ENCODE measurements at regions not wholly inside any gene's neighbourhood (a gene's known extent, or its start where the extent isn't known, plus 50 kb on each side); places are given as distances from the start of the nearest gene placed in this dataset.

DNA sequence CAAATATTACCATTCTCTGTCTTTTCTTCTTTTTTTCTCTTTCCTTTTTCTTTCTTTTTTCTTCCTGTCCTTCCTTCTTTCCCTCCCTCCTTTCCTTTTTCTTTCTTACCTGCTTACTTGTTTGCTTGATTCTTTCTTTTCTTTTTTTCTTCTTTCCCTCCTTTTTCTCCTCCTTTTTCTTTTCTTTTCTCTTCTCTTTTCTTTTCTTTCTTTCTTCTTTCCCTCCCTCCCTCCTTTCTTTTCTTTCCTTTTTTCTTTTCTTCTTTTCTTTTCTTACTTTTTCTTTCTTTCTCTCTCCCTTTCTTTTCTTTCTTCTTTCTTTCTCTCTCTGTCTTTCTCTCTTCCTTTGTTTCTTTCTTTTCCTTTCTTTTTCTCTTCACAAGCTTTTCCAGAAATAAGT is 697.4 kb upstream of the ADGRL3 start:
- DNase-seq (ENCODE audit: low spot score) = no peak

DNA sequence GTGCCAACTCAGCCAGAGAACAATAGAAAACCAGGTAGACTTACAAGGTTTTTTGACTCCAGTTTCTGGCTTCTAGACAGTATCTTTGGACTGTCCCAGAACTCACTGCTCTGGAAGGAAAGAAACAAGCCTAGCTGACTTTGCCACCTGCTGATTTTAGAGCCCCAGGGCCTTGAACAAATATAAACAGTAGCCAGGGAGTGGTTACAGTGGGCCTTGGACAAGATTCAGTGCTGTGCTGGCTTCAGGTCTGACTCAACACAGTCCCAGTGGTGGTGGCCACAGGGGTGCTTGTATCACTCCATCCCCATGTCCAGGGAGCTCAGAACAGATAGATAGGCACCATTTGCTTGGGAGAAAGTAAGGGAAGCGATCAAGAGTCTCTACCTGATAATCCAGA is 694.1 kb upstream of the ADGRL3 start:
- DNase-seq (ENCODE audit: low spot score) = no peak

DNA sequence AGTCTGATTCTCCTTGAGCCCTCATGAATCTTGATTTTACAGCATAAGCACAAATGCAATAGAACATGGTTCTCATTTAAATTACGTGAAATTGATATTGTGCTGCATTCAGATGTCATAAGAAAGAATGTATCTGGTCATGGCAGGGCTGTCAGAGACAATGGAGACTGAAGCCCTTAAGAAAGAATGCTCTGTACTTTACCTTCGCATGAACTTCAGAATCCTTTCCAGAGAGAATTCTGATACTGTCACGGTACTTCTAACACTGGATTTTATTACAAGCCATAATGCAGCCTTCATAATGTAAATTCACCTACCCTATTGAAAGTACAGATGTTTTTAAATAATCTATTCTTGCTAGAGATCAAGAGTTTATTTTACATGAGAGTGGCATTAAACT is 677.9 kb upstream of the ADGRL3 start:
- no peak for DNase-seq (ENCODE audit: low spot score)

DNA sequence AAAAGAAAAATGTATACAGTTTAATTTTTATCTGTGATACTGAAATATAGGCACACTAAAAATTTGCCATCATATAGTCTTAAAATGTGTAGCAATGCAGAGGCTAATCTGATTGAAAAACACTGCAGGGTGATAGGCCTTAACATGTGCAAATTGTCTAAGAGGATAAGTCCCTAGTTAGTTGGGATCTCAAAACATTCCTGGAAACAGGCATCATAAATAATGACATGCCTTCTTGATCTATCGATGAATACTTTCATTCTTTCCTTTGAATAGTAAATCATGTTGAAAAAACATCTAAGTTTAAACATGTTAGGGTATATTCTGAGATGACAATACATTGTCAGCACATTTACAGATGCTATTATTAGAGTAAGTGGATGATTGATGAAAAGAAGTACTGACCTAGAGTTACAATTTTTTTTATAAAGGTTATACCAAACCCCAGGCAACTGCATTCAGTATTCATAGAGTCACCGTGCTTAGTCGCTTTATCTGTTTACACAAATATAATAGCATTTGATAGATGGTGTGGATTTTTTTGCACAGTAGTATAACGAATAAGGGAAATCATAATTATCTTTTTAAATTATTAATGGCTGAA is 668.2 kb upstream of the ADGRL3 start:
- DNase-seq (ENCODE audit: low spot score) = no peak

DNA sequence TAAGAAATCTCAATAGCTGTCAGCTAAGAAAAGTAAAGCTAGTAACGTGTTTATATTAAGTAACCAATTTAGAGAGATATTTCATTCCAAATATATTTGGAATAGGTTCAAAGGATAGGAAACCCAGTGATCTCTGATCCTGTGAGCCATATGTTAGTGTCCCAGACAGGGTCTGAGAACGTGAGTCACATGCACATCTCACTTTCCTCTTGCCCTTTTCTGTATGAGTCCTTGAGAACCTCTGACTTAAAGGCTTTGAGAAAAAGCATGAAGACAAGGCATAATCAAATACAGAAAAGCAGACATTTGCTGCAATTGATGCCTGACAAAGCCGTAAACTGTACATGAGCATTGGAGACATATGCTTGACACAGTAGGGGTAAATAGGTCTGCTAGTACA is 655.1 kb upstream of the ADGRL3 start:
- no peak for DNase-seq (ENCODE audit: low spot score)

DNA sequence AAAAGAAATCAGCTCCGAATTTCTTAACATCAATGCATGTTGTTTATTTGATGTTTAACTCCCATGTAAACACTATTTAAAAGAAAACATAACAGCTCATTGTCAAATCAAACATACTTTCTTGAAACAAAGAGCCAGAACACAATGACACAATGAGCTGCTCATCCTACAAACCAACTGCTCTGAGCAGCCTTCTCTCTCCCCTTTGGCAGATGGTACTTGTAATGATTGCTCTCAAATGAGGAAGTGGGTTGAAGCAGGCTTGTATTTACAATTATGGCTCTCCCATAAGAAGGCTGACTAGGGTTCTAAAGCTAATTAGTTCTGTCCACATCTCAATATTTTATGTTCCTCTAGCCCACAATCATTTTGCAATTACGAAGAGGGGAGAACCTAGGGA is 637.8 kb upstream of the ADGRL3 start:
- peak; percentile 4 for DNase-seq (ENCODE audit: low spot score)

DNA sequence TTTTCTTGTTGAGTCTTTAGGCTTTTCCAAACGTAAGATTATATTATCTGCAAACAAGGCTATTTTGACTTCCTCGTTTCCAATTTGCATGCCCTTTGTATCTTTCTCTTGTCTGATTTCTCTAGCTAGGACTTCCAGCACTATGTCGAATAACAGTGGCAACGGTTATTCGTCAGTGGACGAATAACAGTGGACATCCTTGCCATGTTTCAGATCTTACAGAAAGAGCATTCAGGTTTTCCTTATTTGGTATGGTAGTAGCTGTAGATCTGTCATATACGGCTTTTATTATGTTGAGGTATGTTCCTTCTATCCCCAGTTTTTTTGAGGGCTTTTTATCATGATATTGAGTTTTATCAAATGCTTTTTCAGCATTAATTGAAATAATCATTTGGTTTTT is 634.6 kb upstream of the ADGRL3 start:
- no peak for DNase-seq (ENCODE audit: low spot score)

DNA sequence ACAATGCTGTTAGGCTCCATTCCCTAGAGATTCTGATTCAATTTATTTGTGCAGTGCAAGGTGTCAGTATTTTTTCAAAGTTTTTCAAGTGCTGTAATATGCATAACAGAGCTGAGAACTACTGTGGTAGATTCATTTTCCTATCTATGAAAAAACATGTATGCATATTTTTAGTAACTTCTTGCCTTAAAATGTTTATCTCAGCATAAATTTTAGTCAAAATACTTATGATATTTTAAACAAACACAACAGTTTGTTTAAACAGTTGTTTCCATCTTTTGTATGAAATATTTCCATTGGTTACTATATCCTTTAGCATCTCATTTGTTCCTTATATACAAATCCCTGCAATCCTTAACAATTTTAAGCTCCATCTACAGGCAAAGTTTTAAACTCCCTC is 624.8 kb upstream of the ADGRL3 start:
- DNase-seq (ENCODE audit: low spot score) = no peak

DNA sequence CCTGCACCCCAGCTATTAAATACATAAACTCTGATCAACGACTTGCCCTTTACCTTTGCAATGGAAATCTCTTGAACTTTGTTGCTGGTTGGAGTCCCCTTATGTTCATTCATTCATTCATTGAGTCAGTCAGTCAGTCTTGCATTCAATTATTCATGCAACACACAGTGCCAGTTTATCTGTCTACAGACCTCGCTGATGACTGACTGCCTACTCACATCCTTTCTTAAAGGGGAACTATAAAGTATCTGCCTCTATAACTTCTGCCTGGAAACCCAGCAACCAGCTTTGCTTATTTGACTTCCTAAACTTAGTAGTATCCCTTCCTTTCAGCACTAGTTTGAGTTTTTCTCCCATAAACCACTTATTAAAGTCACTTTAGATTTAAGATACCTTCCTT is 620.8 kb upstream of the ADGRL3 start:
- no peak for DNase-seq (ENCODE audit: low spot score)

DNA sequence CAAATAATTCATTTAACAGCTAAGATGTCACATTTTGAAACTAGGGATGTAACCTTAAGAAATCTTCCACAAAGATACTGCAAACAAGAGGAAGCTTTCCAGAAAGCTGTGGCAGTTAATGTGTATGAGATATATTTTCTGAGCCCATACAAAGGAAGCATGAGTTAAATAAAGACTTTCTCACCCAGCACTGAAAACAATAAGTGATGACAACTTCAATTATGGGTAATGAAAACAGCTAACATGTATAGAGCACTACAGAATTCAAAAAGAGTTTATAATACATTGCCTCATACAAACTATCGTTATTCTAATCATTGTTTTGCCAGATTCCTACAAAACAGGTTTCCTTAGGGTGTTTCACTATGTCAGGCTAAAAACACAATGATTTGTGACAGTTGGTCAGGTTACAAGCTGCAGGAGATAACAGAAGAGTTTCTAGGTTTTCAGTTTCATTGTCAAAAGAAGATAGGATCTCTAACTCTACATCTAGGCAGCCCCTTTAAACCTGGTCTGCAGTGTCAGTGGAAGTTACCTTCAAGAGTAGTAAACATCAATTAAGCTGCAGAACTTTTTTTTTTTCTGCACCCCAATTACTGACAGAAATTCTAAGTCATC is 618.1 kb upstream of the ADGRL3 start:
- DNase-seq (ENCODE audit: low spot score) = no peak

DNA sequence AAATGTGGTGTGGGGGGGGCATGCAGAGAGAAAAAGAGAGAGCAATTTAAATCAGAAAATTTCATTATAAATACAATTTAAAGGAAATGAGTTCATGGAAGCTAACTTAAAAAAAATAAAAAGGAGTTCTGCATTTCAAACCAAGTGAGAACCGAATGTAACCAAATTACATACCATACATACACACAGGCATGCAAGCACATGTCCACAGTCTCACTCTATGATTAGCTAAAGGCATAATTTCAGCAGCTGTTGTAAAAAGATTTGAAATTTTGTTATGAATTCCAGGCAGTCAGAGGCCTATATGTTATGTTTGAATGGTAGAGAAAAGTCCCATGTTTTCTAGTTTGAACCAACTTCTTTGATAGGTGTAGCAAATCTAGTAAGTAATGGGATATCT is 611.6 kb upstream of the ADGRL3 start:
- no peak for DNase-seq (ENCODE audit: low spot score)

DNA sequence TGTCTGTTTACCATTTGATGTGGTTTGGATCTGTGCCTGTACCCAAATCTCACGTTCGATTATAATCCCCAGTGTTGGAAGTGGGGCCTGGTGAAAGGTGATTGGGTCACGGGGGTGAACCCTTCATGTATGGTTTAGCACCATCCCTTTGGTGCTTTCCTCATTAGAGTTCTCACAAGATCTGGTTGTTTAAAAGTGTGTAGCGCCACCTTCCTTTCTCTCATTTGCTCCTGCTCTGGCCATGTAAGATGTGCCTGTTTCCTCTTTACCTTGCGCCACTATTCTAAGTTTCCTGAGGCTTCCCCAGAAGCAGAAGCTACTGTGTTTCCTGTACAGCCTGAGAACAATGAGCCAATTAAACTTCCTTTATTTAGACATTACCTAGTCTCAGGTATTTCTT is 610.7 kb upstream of the ADGRL3 start:
- no peak for DNase-seq (ENCODE audit: low spot score)

DNA sequence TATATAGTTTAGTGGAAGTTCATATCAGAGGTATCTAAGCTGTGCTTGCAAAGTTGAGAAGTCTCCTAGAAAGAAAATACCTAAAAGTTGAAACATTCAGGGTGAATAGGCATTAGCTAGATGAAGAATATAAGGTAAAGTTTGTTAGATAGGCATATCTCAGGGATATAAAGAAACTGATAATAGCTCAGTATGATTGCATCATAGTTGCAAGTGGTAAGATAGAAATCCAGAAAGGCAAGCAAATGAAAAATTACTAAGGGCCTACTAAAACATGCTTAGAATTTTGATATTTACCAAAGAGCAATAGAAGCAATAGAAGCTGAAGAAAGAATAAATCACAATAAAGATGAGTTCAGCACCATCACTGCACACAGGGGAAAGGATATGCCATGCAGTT is 610.0 kb upstream of the ADGRL3 start:
- DNase-seq (ENCODE audit: low spot score) = no peak

DNA sequence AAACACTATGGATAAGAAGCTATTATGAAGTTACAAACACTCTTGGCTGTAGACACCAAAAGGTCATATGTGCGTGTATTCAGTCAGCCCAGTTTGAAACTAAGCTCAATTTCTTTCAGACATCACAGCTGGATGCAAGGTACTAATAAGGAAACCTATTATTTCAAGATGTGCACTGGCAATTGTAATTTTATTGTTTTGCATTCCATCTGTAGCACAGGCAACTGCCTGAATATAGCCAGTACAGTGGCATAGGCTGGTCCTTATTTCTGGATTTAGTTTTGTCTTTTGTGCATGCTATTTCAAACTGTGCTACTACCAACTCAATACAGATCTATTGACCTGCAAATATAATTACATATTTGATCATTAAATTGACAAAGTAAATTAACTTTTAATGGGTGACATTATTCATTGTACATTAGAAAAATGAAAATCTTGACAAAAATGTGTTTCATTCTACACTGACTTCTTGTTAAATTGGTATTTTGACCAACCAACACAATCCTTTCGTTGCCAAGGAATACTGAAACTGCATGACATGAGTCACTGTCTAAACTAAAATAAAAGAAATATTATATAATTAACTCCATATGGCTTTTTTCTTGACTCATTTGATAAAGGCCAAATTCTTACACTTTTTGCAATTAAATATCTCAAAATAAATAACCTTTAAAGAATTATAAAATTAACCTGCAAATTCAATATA is 594.3 kb upstream of the ADGRL3 start:
- no peak for DNase-seq (ENCODE audit: low spot score)

DNA sequence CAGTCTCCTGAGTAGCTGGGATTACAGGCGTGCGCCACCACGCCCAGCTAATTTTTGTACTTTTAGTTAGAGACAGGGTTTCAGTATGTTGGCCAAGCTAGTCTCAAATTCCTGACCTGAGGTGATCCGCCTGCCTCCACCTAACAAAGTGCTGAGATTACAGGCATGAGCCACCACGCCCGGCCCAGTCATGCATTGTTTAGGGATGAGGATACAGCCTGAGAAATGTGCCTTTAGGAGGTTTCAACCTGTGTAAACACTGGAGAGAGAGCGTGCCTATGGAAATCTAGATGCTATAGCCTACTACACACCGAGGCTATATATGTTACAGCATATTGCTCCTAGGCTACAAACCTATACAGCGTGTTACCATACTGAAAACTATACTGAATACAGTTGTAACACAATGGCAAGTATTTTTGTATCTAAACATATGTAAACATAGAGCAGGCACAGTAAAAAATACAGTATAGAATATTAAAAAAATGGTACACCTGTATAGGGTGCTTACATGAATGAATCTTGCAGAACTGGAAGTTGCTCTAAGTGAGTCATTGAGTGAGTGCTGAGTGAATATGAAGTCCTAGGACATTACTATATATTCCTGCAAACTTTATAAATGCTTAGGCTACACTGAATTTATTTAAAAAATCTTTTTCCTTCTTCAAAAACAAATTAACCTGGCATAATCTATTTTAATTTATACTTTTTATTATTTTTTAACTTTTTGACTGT is 588.2 kb upstream of the ADGRL3 start:
- DNase-seq (ENCODE audit: low spot score) = no peak

DNA sequence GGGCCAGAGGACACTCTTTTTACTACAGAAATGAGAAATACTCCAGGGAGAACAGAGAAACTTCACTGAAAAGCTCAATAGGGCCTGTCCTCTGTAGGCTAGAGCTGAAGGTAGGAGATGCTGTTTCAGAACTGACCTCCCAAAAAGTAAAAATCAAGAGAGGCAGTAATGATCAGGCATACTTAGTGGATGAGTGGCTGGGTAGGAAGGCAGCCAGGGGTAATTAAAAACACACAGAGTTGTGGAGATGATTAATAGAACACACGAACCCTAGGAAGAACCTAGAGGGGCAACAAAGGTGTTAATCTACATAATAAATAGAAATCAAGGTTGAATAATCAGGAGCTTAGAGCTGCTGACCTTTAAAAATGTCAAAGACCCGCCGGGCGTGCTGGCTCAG is 582.4 kb upstream of the ADGRL3 start:
- no peak for DNase-seq (ENCODE audit: low spot score)

DNA sequence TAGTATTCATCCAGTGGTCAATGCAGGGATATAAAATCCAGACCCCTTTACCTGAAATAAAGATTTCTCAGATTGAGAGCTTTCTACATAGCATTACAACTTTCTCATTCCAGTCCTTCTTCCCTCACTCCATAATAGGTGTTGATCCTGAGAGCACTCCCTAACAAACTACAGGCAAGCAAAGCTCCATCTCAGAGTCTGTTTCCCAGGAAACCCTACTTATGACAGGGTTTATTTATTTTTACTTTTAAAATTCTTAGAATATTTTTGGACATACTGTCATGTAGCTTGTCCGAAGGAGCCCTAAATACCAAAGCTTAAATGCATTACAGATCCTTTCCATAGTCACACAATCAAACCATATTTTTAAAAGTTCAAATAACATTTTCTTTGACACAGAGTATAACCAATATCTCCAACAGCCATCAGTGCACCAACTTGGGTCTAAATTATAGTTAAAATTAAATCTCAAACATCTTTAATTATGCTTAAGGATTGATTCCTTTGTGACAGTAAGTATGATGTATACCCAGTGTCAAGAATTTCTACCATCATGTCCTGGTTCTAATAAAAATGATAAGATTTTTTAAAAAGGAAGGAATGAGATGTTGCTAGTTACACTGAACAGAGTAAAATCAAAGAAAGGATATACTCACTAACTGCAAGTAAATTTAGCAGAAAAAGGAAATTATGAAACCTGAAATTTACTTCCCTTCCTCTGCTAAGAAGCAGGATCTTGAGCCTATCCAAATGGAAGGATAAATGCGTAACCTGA is 580.4 kb upstream of the ADGRL3 start:
- no peak for DNase-seq (ENCODE audit: low spot score)

DNA sequence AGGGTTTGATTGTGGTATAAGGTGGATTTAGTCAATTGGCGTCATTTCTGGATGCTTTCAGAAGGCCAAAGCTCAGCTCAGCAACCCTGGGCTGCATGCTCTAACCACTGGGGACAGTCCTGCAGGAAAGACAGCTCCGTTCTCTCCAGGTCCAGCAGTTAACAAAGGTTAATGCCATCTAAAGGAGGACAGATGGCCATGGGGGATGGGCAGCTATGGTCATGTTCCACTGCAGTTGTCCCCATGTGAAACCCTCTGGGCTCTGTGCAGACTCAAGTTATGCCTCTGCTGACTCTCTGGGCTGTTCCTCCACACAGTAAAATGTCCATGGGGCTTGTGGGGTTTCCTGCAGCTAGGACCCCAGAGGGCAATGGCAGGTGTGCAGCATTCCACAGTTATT is 562.1 kb upstream of the ADGRL3 start:
- DNase-seq (ENCODE audit: low spot score) = no peak

DNA sequence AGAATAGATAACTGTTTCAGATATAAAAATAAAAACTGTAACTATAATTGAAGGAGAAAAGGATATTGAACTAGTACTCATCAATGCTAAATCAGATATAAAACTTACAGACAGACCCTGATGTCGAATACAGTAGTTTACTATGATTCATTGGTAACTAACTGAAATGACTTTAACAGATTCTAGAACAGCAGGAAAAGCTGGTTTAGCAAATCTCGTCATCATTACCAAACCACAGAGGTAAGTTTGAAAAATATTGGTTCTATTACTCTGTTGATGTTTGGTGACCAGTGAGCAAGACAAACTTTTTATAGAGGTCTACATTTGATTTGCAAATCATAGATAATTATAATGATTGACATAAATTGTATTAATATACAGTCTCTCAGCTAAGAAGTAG is 551.4 kb upstream of the ADGRL3 start:
- no peak for DNase-seq (ENCODE audit: low spot score)

DNA sequence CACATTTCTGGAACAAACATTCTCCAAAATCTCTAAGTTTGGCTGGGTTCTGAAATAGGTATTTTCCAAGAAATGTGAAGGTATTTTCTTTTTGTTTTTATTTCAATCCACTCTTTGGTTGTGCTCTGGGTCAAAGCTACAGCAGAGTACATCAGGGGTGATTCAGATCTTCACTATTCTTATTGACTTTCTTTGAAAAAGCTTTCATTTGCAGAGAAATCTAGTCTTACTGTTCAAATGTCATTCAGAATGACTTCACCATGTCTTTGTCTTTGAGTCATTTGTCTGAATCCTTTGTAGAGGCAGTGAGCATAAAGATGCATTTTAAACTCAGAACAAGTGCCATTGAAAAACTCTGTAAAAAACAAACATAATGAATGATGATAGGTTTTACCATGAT is 547.2 kb upstream of the ADGRL3 start:
- DNase-seq (ENCODE audit: low spot score) = no peak

DNA sequence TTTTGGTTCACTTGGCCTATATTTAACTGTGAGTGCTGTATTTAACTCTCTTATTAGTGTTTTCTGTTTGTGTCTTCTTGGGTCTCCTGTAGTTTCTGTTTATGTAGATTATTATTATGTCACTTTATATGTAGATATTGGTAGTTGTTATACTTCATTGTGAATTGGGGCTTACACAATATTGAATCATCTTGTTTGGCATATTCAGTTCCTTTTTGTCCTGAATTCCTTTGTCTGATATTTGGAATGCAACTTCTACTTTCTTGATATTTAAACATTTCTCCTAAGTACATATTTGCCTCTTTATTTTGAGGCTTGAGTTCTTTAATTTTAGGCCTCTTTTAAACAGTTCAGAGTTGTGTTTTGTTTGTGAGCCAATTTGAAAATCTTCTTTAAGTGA is 544.8 kb upstream of the ADGRL3 start:
- no peak for DNase-seq (ENCODE audit: low spot score)

DNA sequence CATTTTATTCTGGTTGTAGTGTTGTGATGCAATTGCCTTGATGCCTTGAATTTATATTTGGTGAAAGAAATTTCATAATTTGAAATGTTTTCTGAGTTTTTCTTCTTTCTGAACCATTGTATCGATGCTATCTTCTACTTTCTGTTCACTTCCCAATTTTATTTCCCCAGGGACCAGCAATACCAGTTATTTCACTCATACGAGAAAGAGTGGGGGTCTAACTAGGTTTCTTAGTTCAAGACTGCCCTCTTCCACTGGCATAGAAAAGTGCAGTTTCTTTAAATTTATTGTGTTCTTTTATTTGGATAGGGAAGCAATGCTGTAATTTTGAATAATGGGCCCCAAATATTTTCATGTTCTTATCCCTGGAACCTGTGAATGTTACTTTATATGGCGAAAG is 544.0 kb upstream of the ADGRL3 start:
- DNase-seq (ENCODE audit: low spot score) = no peak
